Esophagus mucosa (tissue), 1 donor: ENCODE measurements at regions not wholly inside any gene's neighbourhood (a gene's known extent, or its start where the extent isn't known, plus 50 kb on each side); places are given as distances from the start of the nearest gene placed in this dataset.

Source experiments
- ATAC-seq: fragments of 200-7000 bp; cut with Tn5 transposase; one replicate; pipeline ENCODE4 v1.9.1; 2020
- donor health status: DM: yes; HTN: yes; CAD: no.

GRCh38 chr9:126017758-126018157, 270.6 kb downstream of the PBX3 start:
- ATAC-seq = no peak

DNA sequence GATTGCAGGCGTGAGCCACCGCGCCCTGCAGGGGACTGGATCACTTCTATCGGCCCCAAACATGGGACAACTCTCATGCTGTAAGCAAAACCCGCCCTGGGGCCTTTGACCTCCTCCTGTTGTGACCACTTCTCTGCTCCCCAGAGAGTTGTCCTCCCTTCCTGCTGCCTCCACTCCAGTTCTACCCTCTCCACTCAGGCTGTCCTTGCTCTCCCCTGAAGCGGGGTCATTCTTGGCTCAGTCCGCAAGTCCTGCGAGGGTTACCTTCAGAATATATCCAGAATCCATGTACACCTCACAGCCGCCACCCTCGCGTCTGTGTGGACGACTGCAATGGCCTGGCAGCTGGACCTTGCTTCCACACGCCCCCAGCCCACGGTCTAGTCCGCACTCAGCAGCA, 273.7 kb downstream of the PBX3 start:
- ATAC-seq = no peak

DNA sequence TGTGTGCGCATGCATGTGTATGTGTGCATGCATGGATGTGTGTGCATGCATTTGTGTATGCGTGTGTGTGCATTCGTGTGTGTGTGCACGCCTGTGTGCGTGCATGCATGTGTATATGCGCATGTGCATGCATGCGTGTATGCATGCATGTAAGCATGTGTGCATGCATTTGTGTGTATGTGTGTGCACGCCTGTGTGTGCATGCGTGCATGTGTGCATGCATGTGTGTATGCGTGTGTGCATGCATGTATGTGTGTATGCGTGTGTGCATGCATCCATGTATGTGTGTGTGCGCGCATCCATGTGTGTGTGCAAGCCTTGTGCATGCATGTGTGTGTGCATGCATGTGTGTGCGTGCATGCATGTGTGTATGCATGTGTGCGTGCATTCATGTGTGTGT, 276.8 kb downstream of the PBX3 start:
- ATAC-seq = no peak

- no peak for ATAC-seq
Observed at GRCh38 chr9:126024581-126025230, 277.5 kb downstream of the PBX3 start.

- ATAC-seq = no peak
Observed at GRCh38 chr9:126025991-126026390, 278.8 kb downstream of the PBX3 start.

- no peak for ATAC-seq
Observed at GRCh38 chr9:126027566-126027965, 280.4 kb downstream of the PBX3 start.

DNA sequence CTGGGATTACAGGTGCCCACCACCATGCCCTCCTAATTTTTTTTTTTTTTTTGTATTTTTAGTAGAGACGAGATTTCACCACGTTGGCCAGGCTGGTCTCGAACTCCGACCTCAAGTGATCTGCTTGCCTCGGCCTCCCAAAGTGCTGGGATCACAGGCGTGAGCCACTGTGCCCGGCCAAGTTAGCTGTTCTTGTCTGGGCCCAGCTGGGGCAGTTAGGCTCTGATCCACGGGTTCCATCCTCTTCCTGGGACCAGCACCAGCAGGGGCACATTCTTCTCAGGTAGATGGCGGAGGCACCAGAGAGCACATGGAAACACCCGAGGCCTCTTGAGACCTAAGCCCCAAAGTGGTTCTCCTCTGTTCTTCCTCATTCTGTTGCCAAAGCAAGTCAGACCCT, 281.6 kb downstream of the PBX3 start:
- no peak for ATAC-seq

- ATAC-seq = no peak
Observed at GRCh38 chr9:126030716-126031115, 283.5 kb downstream of the PBX3 start.

- ATAC-seq = no peak
Observed at GRCh38 chr9:126031116-126031515, 283.9 kb downstream of the PBX3 start.

DNA sequence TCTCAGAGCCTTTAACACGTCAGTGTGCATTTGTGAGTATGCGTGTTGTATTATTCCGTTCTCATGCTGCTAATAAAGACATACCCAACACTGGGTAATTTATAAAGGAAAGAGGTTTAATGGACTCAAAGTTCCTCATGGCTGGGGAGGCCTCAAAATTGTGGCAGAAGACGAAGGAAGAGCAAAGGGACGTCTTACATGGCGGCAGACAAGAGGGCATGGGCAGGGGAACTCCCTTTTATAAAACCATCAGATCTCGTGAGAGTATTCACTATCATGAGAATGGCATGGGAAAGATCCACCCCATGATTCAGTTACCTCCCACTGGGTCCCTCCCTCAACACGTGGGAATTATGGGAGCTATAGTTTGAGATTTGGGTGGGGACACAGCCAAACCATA, 285.0 kb downstream of the PBX3 start:
- ATAC-seq = no peak

DNA sequence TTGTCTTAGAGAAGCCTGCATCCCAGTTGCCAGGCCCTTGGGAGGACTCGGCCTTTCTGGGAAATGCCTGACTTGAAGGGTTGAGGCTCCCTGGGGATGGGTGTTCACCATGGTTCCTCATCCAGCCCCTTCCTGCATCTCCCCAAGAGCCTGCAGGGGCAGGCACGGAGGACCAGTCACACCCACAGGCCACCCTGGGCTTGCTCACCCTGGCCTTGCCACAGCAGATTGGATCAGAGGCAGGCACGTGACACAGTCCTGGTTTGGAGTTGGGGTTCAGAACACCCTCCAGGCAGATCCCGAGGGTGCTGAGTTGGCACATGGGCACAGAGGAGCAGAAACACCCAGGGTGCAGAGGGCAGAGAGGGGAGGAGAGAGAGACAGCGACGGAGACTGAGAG, 286.1 kb downstream of the PBX3 start:
- no peak for ATAC-seq

DNA sequence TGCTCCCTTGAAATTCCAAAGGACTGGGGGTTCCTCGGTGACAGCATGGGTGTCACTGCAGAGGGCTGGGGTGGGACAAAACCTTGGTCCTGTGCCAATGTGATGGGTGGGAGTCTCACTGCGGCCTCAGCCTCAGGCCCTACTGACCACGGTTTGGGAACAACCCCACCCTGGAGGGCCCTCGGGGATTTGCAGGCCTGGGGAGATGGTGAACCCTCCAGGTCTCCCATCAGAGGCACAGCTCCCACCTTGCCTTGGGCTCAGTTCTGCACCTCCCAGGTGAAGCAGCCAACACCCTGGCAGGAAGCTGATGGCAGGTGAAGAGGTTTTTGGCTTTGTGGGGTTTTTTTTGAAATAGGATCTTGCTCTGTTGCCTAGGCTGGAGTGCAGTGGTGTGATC, 286.8 kb downstream of the PBX3 start:
- no peak for ATAC-seq

- no peak for ATAC-seq
Observed at GRCh38 chr9:126036881-126037291, 289.7 kb downstream of the PBX3 start.

DNA sequence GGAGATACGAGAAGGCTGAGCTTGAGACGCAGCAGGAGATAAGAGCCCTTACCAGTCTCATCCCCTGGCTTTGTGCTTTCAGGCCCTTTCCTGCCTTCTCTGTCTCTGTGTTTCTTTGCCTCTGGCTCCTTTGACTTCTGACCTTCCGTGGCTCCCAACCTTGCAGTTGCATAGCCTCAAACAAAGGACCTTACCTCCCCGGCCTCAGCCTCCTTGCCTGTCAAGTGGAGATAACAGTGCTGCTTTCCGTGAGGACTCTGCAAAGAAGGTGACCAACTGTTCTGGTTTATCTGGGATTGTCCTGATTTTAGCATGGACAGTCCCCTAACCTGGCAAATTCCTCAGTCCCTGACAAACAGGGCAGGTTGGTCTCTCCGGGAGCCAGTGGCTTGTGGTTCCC, 287.8 kb upstream of the MVB12B start:
- no peak for ATAC-seq

DNA sequence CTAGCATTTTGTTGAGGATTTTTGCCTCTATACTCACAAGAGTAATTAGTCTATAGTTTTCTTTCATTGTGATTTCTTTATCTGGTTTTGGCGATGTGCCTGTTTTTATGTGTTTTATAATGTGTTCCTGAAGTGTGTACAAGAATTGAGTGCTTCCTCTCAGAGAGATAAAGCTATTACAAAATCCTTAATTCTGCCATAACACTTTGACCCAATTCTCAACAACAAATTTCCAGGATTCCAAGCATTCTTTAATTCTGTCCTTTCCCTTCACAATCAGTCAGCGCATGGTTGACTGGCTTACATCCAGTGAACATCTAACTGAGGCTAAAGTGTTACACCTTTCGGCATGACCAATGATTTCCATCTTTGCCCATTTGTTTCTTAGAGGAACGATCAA, 282.9 kb upstream of the MVB12B start:
- ATAC-seq = no peak

DNA sequence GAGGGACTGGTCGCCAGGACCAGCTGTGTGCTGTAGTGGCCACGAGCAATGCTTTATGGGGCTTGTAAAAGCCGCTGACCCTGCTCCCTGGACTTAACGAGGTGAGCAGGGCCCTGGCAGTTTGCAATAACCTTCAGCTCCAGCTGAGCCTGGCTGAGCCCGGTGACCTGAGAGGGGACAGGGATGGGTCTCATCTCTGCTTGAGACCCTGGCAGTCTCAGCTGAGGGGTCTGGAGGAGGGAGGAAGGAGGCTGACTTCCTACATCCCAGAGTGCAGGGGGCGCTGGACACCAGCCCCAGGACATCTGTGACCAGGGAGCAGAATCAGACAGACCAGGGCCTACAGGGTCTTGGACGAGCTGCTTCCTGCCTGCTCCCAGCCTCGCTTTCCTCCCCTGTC, 277.5 kb upstream of the MVB12B start:
- ATAC-seq = no peak

DNA sequence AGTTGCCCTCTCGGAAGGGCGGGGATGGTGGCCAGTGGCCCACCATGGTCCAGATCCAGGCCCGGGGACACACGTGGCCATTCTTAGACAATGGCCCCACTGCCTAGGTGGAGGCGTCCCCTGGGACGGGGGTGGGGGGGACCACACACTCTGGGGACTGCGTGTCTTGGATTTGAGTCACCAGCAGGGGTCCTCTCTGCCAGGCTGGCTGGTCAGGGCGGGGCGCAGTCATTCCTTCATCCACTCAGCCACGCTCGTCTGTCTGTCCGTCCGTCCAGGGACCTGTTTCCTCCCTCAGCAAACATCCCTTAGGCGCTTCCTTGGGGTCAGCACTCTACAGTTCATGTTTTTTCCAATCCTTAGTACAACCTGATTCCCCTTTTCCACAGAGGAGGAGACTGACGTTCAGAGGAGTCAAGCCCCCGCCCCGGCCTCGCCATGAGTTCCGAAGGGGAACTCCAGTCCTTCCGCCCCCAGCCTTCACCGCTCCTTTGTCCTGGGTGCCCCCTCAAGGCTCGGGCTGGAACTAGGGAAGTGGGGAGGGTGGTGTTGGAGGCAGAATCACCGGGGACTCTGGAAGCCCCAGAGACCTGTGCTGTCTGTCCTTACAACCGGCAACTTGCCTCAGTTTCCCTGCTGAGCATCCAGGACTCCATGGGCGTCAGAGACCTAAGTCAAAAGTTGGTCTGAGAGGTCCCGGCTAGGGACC, 276.6 kb upstream of the MVB12B start:
- no peak for ATAC-seq

DNA sequence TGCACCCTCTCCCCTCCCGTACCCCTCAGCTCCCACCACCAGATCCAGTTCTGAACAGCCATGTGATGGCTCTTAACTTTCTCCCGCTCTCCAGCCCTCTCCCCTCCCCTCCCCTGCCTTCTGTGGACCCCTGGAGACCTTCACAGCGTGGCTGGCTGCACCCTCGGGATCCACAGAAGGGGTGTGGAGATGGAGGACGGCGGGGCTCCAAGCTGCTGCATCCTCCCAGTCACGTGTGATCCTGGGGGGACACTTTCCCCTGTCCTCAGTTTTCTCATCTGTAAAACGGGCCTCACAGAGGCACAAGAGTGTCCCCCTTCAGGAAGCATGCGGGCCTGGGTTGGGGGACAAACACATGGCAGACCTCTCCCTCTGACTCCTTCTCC, 276.0 kb upstream of the MVB12B start:
- ATAC-seq = no peak

GRCh38 chr9:126051446-126052130, 275.0 kb upstream of the MVB12B start:
- ATAC-seq = no peak

- ATAC-seq = no peak
Observed at GRCh38 chr9:126052791-126053190, 273.8 kb upstream of the MVB12B start.

DNA sequence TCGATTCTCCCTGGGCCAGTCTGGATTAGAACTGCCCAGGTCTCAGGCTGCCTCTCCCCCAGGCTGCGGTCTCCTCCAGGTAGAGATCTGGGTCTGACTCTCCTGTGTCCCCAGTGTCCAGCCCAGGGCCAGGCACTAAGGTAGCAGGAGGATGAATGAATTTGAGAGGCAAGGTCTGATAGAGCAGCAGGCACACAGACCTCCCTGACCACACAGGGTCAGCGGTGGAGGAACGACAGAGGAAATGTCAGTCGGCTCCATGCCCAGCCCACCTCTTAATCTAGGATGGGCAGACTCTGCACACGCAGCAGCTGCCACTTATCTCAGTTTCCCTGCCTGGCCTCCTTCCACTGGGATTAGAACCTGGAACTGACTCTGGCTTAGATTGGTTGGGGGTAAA, 272.7 kb upstream of the MVB12B start:
- ATAC-seq = no peak

- no peak for ATAC-seq
Observed at GRCh38 chr9:126055381-126055985, 271.1 kb upstream of the MVB12B start.

- ATAC-seq = no peak
Observed at GRCh38 chr9:126056312-126057021, 270.2 kb upstream of the MVB12B start.
